PC-3 (cell line): ENCODE measurements at regions not wholly inside any gene's neighbourhood (a gene's known extent, or its start where the extent isn't known, plus 50 kb on each side); places are given as distances from the start of the nearest gene placed in this dataset.

ENCODE experiments used
- EZH2 ChIP-seq: fragments of 300-600 bp; sonication (generic); IDR thresholded peaks from one replicate; pipeline ENCODE4 v1.6.1; 2017; ENCODE audit warnings: antibody characterized with exemption, mild to moderate bottlenecking, low read length; ENCODE audit not compliant: unreplicated experiment
- EZH2phosphoT487 ChIP-seq: fragments of 300-600 bp; sonication (generic); IDR thresholded peaks from 2 replicates; pipeline ENCODE4 v1.6.1; 2018; ENCODE audit warnings: mild to moderate bottlenecking, antibody characterized with exemption, low read length, borderline replicate concordance
- TF ChIP-seq, protein P1 (sequence below): fragments of 300-600 bp; sonication (generic); conservative IDR thresholded peaks from 2 replicates; pipeline ENCODE4 v1.5.1; 2017; ENCODE audit warnings: antibody characterized with exemption, low read depth, mild to moderate bottlenecking, low read length

- TF ChIP-seq, protein P1, sequence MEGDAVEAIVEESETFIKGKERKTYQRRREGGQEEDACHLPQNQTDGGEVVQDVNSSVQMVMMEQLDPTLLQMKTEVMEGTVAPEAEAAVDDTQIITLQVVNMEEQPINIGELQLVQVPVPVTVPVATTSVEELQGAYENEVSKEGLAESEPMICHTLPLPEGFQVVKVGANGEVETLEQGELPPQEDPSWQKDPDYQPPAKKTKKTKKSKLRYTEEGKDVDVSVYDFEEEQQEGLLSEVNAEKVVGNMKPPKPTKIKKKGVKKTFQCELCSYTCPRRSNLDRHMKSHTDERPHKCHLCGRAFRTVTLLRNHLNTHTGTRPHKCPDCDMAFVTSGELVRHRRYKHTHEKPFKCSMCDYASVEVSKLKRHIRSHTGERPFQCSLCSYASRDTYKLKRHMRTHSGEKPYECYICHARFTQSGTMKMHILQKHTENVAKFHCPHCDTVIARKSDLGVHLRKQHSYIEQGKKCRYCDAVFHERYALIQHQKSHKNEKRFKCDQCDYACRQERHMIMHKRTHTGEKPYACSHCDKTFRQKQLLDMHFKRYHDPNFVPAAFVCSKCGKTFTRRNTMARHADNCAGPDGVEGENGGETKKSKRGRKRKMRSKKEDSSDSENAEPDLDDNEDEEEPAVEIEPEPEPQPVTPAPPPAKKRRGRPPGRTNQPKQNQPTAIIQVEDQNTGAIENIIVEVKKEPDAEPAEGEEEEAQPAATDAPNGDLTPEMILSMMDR: no peak
- TF ChIP-seq EZH2: no peak
- no peak for TF ChIP-seq EZH2phosphoT487
Measured at GRCh38 chr15:87669846-87670245, 586.7 kb downstream of the NTRK3 start.
